ENCODE measurements at regions not wholly inside any gene's neighbourhood (a gene's known extent, or its start where the extent isn't known, plus 50 kb on each side); places are given as distances from the start of the nearest gene placed in this dataset.

DNA sequence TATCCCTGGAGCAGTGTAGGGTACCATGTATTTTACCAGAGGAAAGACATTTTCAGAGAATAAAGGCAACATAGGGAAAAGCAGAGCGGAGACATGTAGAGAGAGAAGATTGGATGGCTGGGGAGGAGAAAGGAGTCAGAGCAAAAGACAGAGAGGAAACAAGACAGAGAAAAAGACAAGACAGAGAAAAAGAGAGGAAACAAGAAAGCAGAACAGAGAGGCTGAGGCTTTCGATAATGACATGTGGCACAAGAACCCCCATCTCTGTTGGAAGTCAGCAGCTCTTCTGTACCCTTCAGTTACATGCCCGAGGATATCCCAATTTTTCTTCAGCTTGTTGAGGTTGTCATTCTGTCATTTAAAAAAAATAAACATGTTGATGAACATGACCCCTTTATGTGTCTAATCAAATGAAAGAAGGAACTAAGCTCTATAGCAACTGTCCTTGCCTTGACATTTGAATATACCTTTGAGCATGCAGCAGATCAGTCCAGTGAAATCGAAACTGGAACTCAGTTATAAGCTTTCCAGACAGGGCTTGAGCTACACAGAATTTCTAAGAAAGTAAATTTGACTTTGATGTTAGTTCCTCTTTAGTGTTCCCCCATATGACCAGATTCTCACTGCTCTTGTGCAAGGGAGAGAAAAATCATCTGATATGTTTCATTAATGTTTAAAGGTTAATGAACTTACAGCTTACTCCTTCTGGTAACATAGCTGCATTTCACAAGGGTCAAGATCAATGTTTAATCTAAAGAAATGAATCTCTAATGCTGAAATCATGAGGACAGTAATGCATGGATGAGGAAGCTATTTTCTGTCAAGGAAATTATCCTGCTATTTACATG, 75.1 kb upstream of the SP4 start:
- H3K27ac ChIP-seq (ENCODE audit: low read length) = no peak overlapping the region
- H3K9me3 ChIP-seq (ENCODE audit: control insufficient read depth in 2 of 2, low read length in 2 of 2) = peaks cover 0 to 4% of the 10 kb centered on the region in 2 donors
- H3K4me1 ChIP-seq (ENCODE audit: control insufficient read depth, insufficient read depth, low read length) = no peaks in the 10 kb centered on the region
- H3K36me3 ChIP-seq (ENCODE audit: control insufficient read depth in 2 of 2, insufficient read depth in 2 of 2, low read length in 2 of 2) = no peaks in the 10 kb centered on the region
- no peaks in the 10 kb centered on the region for H3K27me3 ChIP-seq (ENCODE audit: control insufficient read depth in 1 of 2, insufficient read depth in 2 of 2, low read length in 2 of 2)
- H3K9ac ChIP-seq (ENCODE audit: low read length in 2 of 2) = no peak overlapping the region
- no peak overlapping the region for H3K4me3 ChIP-seq (ENCODE audit: low read length in 2 of 2)

DNA sequence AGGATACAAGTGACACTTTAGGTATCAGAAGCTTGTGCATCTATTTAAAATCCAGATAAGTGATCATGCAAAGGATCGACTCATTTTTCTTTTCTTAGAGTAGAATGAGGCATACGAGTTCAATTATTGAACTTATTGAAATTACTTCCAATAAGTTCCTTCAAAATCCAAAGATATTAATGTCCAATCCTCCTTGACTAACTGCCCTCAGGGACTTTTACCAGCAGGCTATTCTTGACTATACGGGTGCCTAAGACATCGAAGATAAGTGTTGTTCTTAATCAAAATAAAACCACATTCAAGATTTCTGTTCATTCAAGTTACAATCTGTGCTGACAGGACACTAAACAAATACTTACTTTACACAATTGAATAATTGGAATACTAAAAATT, 74.5 kb upstream of the SP4 start:
- Histone ChIP-seq H3K9me3 (ENCODE audit: control insufficient read depth in 2 of 2, low read length in 2 of 2) (peaks cover 0 to 4% of the 10 kb centered on the region in 2 donors), H3K4me1 (ENCODE audit: control insufficient read depth, insufficient read depth, low read length) (no peaks in the 10 kb centered on the region), H3K27ac (ENCODE audit: low read length) (no peak overlapping the region), H3K36me3 (ENCODE audit: control insufficient read depth in 2 of 2, insufficient read depth in 2 of 2, low read length in 2 of 2) (no peaks in the 10 kb centered on the region), H3K4me3 (ENCODE audit: low read length in 2 of 2) (no peak overlapping the region), H3K9ac (ENCODE audit: low read length in 2 of 2) (no peak overlapping the region), H3K27me3 (ENCODE audit: control insufficient read depth in 1 of 2, insufficient read depth in 2 of 2, low read length in 2 of 2) (no peaks in the 10 kb centered on the region)

DNA sequence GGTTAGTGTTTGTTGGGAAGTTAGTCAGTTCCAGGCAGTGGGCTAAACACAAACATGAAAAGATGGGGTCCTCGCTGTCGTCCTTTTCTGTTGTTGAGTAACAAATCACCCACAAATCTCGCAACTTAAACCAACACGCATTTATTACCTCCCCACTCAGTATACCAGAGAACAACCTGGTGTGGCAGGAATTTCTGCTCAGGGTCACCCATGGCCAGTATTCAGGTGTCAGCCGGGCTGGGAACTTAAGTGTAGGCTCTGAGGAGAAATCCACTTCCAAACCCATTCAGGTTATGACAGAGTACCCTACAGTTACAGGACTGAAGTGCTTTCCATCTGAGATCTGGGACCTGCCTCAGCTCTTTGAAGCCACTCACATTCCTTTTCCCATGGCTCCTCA, 73.6 kb upstream of the SP4 start:
- no peak overlapping the region for H3K27ac ChIP-seq (ENCODE audit: low read length)
- H3K4me1 ChIP-seq (ENCODE audit: control insufficient read depth, insufficient read depth, low read length) = no peaks in the 10 kb centered on the region
- peaks cover 0 to 4% of the 10 kb centered on the region in 2 donors for H3K9me3 ChIP-seq (ENCODE audit: control insufficient read depth in 2 of 2, low read length in 2 of 2)
- H3K4me3 ChIP-seq (ENCODE audit: low read length in 2 of 2) = no peak overlapping the region
- no peaks in the 10 kb centered on the region for H3K36me3 ChIP-seq (ENCODE audit: control insufficient read depth in 2 of 2, insufficient read depth in 2 of 2, low read length in 2 of 2)
- no peaks in the 10 kb centered on the region for H3K27me3 ChIP-seq (ENCODE audit: control insufficient read depth in 1 of 2, insufficient read depth in 2 of 2, low read length in 2 of 2)
- no peak overlapping the region for H3K9ac ChIP-seq (ENCODE audit: low read length in 2 of 2)

DNA sequence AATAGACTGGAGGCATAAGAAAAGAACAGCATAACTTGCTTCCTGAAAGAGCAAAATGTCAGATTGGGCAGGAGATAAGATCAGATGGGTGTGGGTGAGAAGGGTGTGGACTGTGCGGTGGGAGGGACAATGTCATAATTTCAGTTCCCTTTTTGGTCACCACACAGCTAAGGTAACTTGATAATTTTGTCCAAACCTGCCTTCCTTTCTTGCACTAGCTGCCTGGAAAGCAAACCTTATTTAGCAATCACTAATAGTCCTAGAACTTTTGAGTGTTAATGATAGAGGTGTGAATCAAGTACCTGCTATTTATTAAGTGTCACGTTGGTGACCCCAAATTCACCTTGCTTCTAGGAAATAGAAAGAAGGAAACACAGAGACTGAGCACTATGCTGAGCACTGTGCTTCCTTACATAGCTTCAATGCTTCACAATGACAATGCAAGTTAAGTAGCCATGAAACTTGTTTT, 72.4 kb upstream of the SP4 start:
- Histone ChIP-seq H3K27me3 (ENCODE audit: control insufficient read depth in 1 of 2, insufficient read depth in 2 of 2, low read length in 2 of 2) (no peaks in the 10 kb centered on the region), H3K4me1 (ENCODE audit: control insufficient read depth, insufficient read depth, low read length) (no peaks in the 10 kb centered on the region), H3K9me3 (ENCODE audit: control insufficient read depth in 2 of 2, low read length in 2 of 2) (peaks cover 0 to 4% of the 10 kb centered on the region in 2 donors), H3K4me3 (ENCODE audit: low read length in 2 of 2) (no peak overlapping the region), H3K27ac (ENCODE audit: low read length) (no peak overlapping the region), H3K36me3 (ENCODE audit: control insufficient read depth in 2 of 2, insufficient read depth in 2 of 2, low read length in 2 of 2) (no peaks in the 10 kb centered on the region), H3K9ac (ENCODE audit: low read length in 2 of 2) (no peak overlapping the region)

DNA sequence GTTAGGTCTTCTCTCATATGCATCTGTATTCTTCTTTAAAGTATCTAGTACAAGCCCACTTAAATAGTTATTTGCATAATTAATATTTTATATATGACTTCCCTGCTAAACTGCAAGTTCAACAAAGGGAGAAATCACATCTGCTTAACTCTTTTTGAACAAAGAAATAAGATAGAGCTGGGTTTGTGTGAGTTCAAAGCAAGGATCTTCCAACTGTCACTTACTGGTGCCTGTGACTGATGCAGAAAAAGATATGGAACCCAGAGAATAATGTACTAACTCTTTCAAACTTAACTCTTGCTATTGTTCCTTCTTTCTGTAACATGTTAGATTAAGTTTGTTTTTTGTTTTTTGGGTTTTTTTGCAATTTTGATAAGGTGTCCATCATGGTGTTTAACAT, 71.3 kb upstream of the SP4 start:
- no peak overlapping the region for H3K9ac ChIP-seq (ENCODE audit: low read length in 2 of 2)
- no peak overlapping the region for H3K27ac ChIP-seq (ENCODE audit: low read length)
- no peaks in the 10 kb centered on the region for H3K27me3 ChIP-seq (ENCODE audit: control insufficient read depth in 1 of 2, insufficient read depth in 2 of 2, low read length in 2 of 2)
- peaks cover 0 to 4% of the 10 kb centered on the region in 2 donors for H3K9me3 ChIP-seq (ENCODE audit: control insufficient read depth in 2 of 2, low read length in 2 of 2)
- no peak overlapping the region for H3K4me3 ChIP-seq (ENCODE audit: low read length in 2 of 2)
- no peaks in the 10 kb centered on the region for H3K4me1 ChIP-seq (ENCODE audit: control insufficient read depth, insufficient read depth, low read length)
- H3K36me3 ChIP-seq (ENCODE audit: control insufficient read depth in 2 of 2, insufficient read depth in 2 of 2, low read length in 2 of 2) = no peaks in the 10 kb centered on the region

DNA sequence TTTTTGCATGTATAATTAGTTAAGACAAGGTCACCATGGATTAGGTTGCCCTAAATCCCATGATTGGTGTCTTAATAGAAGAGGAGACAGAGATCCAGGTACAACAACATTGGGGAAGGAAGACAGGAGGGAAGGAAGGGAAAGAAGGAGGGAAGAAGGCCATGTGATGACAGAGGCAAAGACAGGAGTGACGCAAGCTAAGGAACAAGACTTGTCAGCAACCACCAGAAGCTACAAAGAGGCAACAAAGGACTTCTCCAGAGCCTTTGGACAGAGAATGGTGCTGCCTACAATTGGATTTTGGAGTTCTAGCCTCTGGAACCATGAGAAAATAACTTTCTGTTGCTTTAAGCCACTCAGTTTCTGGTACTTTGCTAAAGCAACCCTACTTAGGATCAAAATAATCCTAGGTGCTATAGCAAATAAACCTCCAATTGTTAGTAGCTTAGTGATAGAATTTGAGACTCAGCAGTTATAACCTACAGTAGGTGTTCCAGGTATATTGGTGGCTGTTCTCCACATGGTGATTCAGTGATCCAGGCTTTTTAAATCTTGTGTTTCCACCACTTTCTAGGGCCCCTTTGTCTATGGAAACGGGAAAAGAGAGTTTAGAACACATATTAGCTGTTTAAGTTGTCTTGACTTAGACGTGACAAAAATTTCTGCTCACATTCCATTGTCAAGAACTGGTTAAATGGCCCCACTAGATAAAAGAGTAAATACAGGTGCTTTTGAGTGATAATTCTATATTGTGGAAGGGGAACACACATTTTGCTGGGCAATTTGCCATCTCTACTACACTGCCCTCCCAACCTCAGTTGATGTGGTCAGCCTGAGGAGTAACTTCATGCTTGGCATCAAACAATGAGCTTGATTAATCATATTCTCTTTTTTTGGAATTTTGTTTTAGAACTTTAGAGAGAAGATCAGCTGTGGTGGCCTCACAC, 70.5 kb upstream of the SP4 start:
- Histone ChIP-seq H3K27ac (ENCODE audit: low read length) (no peak overlapping the region), H3K27me3 (ENCODE audit: control insufficient read depth in 1 of 2, insufficient read depth in 2 of 2, low read length in 2 of 2) (no peaks in the 10 kb centered on the region), H3K4me3 (ENCODE audit: low read length in 2 of 2) (no peak overlapping the region), H3K9me3 (ENCODE audit: control insufficient read depth in 2 of 2, low read length in 2 of 2) (peaks cover 0 to 4% of the 10 kb centered on the region in 2 donors), H3K4me1 (ENCODE audit: control insufficient read depth, insufficient read depth, low read length) (no peaks in the 10 kb centered on the region), H3K9ac (ENCODE audit: low read length in 2 of 2) (no peak overlapping the region), H3K36me3 (ENCODE audit: control insufficient read depth in 2 of 2, insufficient read depth in 2 of 2, low read length in 2 of 2) (no peaks in the 10 kb centered on the region)

DNA sequence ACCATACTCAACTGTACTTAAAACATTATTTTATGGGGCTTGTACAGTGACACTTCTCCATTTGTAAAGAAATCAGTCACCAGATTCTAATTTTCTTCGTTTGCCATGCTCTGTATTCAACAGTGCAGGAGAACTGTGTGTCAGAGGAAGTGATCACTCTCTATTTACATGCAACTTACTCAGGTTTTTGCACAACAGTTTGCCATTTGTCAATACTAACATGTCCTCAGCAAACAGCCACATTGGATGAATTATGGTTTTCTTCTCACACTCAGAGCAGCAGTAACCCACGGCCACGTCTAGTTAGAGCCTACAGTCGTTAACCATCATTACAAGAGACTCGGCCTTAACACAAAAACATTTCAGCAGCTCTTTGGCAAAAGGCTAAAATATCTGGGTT, 69.2 kb upstream of the SP4 start:
- Histone ChIP-seq H3K9me3 (ENCODE audit: control insufficient read depth in 2 of 2, low read length in 2 of 2) (peaks cover 0 to 4% of the 10 kb centered on the region in 2 donors), H3K27me3 (ENCODE audit: control insufficient read depth in 1 of 2, insufficient read depth in 2 of 2, low read length in 2 of 2) (no peaks in the 10 kb centered on the region), H3K4me1 (ENCODE audit: control insufficient read depth, insufficient read depth, low read length) (no peaks in the 10 kb centered on the region), H3K27ac (ENCODE audit: low read length) (no peak overlapping the region), H3K4me3 (ENCODE audit: low read length in 2 of 2) (no peak overlapping the region), H3K9ac (ENCODE audit: low read length in 2 of 2) (no peak overlapping the region), H3K36me3 (ENCODE audit: control insufficient read depth in 2 of 2, insufficient read depth in 2 of 2, low read length in 2 of 2) (no peaks in the 10 kb centered on the region)

DNA sequence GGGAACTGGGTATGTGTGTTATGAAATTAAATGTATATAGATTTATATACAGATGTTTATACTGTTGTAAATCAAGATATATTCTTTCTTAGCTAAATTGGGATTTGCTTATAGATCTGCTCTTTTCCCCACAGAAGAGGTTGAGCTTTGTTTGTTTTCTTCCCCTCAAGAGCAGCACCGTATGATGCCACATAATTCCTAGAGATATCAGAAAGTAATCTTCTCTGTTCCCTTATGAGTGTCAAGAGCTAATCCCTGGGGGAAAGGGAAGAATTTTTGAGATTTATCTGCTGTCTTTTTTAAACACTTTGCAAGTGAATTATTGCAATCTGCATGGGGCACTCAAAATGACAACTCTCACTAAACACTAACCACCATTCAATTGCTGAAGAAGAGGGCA, 68.7 kb upstream of the SP4 start:
- Histone ChIP-seq H3K9me3 (ENCODE audit: control insufficient read depth in 2 of 2, low read length in 2 of 2) (peaks cover 0 to 4% of the 10 kb centered on the region in 2 donors), H3K27me3 (ENCODE audit: control insufficient read depth in 1 of 2, insufficient read depth in 2 of 2, low read length in 2 of 2) (no peaks in the 10 kb centered on the region), H3K36me3 (ENCODE audit: control insufficient read depth in 2 of 2, insufficient read depth in 2 of 2, low read length in 2 of 2) (no peaks in the 10 kb centered on the region), H3K4me1 (ENCODE audit: control insufficient read depth, insufficient read depth, low read length) (no peaks in the 10 kb centered on the region), H3K9ac (ENCODE audit: low read length in 2 of 2) (no peak overlapping the region), H3K27ac (ENCODE audit: low read length) (no peak overlapping the region), H3K4me3 (ENCODE audit: low read length in 2 of 2) (no peak overlapping the region)

DNA sequence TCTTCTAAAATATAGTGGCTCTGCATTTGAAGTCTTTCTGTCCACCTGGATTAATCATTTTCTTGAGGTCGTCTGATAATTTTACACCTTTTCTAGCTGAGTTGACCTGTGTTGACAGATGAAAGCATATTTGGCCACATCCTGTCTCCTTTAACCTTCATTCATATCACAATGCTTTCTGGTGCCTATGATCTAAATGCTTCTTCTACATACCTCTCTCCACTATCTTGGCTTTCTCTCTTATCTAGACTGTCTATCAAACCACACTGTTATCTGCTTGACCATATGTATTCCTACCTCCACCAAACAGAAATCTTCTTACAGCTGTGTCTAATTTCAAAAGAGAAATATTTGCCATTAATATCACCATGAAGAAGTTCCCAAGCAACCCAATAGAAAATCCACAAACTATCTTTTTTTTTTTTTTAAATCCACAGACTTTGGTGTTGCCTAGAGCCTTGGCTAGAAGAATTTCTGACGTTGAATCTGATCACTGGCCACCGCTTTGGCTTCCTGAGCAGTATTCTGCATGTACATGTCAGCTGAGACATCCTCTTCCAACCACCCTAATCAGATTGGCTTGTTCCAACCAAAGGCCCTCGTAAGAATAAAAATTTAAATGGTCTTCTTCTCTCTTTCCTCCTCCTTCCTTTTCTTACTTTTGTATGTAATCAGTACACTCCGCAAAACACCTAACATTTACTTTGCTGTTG, 66.3 kb upstream of the SP4 start:
- no peak overlapping the region for H3K4me3 ChIP-seq (ENCODE audit: low read length in 2 of 2)
- H3K9me3 ChIP-seq (ENCODE audit: control insufficient read depth in 2 of 2, low read length in 2 of 2) = no peaks in the 10 kb centered on the region
- H3K27me3 ChIP-seq (ENCODE audit: control insufficient read depth in 1 of 2, insufficient read depth in 2 of 2, low read length in 2 of 2) = no peaks in the 10 kb centered on the region
- no peaks in the 10 kb centered on the region for H3K36me3 ChIP-seq (ENCODE audit: control insufficient read depth in 2 of 2, insufficient read depth in 2 of 2, low read length in 2 of 2)
- no peak overlapping the region for H3K9ac ChIP-seq (ENCODE audit: low read length in 2 of 2)
- H3K27ac ChIP-seq (ENCODE audit: low read length) = no peak overlapping the region
- H3K4me1 ChIP-seq (ENCODE audit: control insufficient read depth, insufficient read depth, low read length) = no peaks in the 10 kb centered on the region

DNA sequence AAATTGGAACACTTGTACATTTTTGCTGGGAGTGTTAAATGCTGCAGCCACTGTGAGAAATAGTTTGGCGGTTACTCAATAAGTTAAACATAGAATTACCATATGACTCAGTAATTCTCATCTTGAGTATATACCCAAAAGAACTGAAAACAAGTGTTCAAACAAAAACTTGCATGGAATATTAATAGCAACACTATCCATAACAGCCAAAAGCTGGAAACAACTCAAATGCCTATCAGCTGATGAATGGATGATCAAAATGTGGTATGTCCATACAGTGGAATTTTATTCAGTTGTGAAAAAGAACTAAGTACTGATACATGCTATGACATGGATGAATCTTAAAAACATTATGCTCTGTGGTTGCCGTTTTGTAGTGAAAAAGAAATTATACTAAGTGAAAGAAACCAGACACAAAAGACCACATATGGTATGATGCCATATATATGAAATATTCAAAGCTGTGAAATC, 63.0 kb upstream of the SP4 start:
- no peaks in the 10 kb centered on the region for H3K27me3 ChIP-seq (ENCODE audit: control insufficient read depth in 1 of 2, insufficient read depth in 2 of 2, low read length in 2 of 2)
- H3K4me3 ChIP-seq (ENCODE audit: low read length in 2 of 2) = no peak overlapping the region
- no peaks in the 10 kb centered on the region for H3K4me1 ChIP-seq (ENCODE audit: control insufficient read depth, insufficient read depth, low read length)
- no peaks in the 10 kb centered on the region for H3K36me3 ChIP-seq (ENCODE audit: control insufficient read depth in 2 of 2, insufficient read depth in 2 of 2, low read length in 2 of 2)
- no peak overlapping the region for H3K9ac ChIP-seq (ENCODE audit: low read length in 2 of 2)
- no peak overlapping the region for H3K27ac ChIP-seq (ENCODE audit: low read length)
- H3K9me3 ChIP-seq (ENCODE audit: control insufficient read depth in 2 of 2, low read length in 2 of 2) = no peaks in the 10 kb centered on the region

Measured in stomach smooth muscle (tissue), 2 donors.